ENCODE measurements at regions not wholly inside any gene's neighbourhood (a gene's known extent, or its start where the extent isn't known, plus 50 kb on each side); places are given as distances from the start of the nearest gene placed in this dataset.

DNA sequence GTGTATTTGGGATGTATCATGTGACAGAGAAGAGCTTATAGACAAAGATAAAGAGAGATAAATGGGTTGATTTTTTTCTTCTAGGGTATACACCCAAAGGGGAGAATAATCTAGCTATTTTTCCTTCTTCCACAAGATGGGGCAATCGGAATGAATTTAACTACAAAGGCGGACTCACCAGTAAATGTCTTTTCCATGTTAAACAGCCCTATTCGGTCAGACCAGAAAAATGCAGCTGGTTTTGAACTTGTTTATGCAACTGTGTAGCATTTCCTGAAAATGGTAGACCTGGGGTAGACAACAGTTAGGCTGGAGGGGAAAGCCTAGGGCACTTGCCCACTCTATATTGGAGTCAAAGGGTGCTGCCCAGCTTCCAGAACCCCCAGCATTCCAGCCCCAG is 477.1 kb downstream of the TOX3 start:
- TF ChIP-seq, protein P1, sequence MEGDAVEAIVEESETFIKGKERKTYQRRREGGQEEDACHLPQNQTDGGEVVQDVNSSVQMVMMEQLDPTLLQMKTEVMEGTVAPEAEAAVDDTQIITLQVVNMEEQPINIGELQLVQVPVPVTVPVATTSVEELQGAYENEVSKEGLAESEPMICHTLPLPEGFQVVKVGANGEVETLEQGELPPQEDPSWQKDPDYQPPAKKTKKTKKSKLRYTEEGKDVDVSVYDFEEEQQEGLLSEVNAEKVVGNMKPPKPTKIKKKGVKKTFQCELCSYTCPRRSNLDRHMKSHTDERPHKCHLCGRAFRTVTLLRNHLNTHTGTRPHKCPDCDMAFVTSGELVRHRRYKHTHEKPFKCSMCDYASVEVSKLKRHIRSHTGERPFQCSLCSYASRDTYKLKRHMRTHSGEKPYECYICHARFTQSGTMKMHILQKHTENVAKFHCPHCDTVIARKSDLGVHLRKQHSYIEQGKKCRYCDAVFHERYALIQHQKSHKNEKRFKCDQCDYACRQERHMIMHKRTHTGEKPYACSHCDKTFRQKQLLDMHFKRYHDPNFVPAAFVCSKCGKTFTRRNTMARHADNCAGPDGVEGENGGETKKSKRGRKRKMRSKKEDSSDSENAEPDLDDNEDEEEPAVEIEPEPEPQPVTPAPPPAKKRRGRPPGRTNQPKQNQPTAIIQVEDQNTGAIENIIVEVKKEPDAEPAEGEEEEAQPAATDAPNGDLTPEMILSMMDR (IDR thresholded peaks at IDR 0.05 in 2 of 3, conservative IDR thresholded peaks at IDR 0.05 in 1 of 3; ENCODE audit: borderline replicate concordance in 1 of 3, insufficient read depth in 1 of 3, low read depth in 2 of 3, low read length in 2 of 3) = no peak
- TF ChIP-seq POLR2AphosphoS5 (IDR thresholded peaks at IDR 0.05; ENCODE audit: low read depth, low read length) (no peak), POLR2A (IDR thresholded peaks at IDR 0.05; ENCODE audit: borderline replicate concordance, extremely low read depth, insufficient read depth, insufficient read length) (no peak), EGR1 (IDR thresholded peaks at IDR 0.05; ENCODE audit: low read depth) (no peak), JUND (IDR thresholded peaks at IDR 0.05) (no peak), EZH2phosphoT487 (IDR thresholded peaks at IDR 0.05; ENCODE audit: borderline replicate concordance) (no peak)
- TF ChIP-seq, protein P2, sequence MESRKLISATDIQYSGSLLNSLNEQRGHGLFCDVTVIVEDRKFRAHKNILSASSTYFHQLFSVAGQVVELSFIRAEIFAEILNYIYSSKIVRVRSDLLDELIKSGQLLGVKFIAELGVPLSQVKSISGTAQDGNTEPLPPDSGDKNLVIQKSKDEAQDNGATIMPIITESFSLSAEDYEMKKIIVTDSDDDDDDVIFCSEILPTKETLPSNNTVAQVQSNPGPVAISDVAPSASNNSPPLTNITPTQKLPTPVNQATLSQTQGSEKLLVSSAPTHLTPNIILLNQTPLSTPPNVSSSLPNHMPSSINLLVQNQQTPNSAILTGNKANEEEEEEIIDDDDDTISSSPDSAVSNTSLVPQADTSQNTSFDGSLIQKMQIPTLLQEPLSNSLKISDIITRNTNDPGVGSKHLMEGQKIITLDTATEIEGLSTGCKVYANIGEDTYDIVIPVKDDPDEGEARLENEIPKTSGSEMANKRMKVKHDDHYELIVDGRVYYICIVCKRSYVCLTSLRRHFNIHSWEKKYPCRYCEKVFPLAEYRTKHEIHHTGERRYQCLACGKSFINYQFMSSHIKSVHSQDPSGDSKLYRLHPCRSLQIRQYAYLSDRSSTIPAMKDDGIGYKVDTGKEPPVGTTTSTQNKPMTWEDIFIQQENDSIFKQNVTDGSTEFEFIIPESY (IDR thresholded peaks at IDR 0.05; ENCODE audit: extremely low read depth, insufficient replicate concordance, low read length) = no peak
